H1 (cell line): ENCODE measurements at regions not wholly inside any gene's neighbourhood (a gene's known extent, or its start where the extent isn't known, plus 50 kb on each side); places are given as distances from the start of the nearest gene placed in this dataset.

ENCODE experiments used
- CTCF ChIA-PET: fragments of 300-600 bp; sonication (Branson Sonifier 250); formaldehyde crosslinking; loops from one replicate; lab custom pipeline; 2021; ENCODE audit not compliant: partially characterized antibody; lab: Charles Lee
- POLR2A ChIA-PET: fragments of 300-600 bp; sonication (Branson Sonifier 250); formaldehyde crosslinking; loops from one replicate; lab custom pipeline; 2021; ENCODE audit warnings: inconsistent platforms; ENCODE audit not compliant: partially characterized antibody; lab: Charles Lee
- DNase-seq, 2 experiments: peaks; one replicate each; pipeline versions ENCODE4 v3.0.0 to v3.0.0-alpha.2; 2010 to 2022; ENCODE audit warnings: low spot score in 2 of 2, low read depth in 1 of 2, mixed read lengths in 1 of 2
- FAIRE-seq: peaks from 2 replicates; lab custom pipeline; 2011; peaks lifted over from hg19 to GRCh38; lab: Jason Lieb, UNC
- H2AFZ ChIP-seq: 2 replicates; pipeline ENCODE4 v1.8.1; 2012; ENCODE audit warnings: low read length, inconsistent platforms
- H2AK5ac ChIP-seq: 2 replicates; pipeline ENCODE4 v1.6.1; 2013; ENCODE audit warnings: low read depth, low read length
- H2BK120ac ChIP-seq: replicated peaks from 2 replicates; pipeline ENCODE3; 2013; ENCODE audit warnings: low read depth, low read length, inconsistent platforms
- H2BK12ac ChIP-seq: 2 replicates; pipeline ENCODE4 v1.6.1; 2013; ENCODE audit warnings: low read depth, low read length
- H2BK15ac ChIP-seq: 2 replicates; pipeline ENCODE4 v1.6.1; 2013; ENCODE audit warnings: low read length
- H2BK20ac ChIP-seq: 2 replicates; pipeline ENCODE4 v1.6.1; 2013; ENCODE audit warnings: low read length
- H2BK5ac ChIP-seq: 2 replicates; pipeline ENCODE4 v1.6.1; 2013; ENCODE audit warnings: low read depth, low read length
- H3K14ac ChIP-seq: 2 replicates; pipeline ENCODE4 v1.6.1; 2013; ENCODE audit warnings: inconsistent platforms; ENCODE audit not compliant: insufficient read length
- H3K18ac ChIP-seq: 2 replicates; pipeline ENCODE4 v1.6.1; 2013; ENCODE audit warnings: low read length; ENCODE audit errors: extremely low read depth
- H3K23ac ChIP-seq: 2 replicates; pipeline ENCODE4 v1.6.1; 2013; ENCODE audit warnings: inconsistent platforms; ENCODE audit not compliant: insufficient read length
- H3K23me2 ChIP-seq: 2 replicates; pipeline ENCODE4 v1.6.1; 2013; ENCODE audit warnings: low read depth, low read length
- H3K27ac ChIP-seq: 2 replicates; pipeline ENCODE4 v1.6.1; 2011; ENCODE audit warnings: low read depth, low read length, inconsistent platforms
- H3K27me3 ChIP-seq, 4 experiments: replicated peaks in 1 of 4; 1 replicate in 1 of 4; 2 replicates in 3 of 4; pipeline versions ENCODE4 v1.6.1 to v1.8.1; 2011 to 2013; ENCODE audit warnings: low read length in 3 of 4, mild to moderate bottlenecking in 3 of 4, inconsistent platforms in 2 of 4, mixed read lengths in 2 of 4, moderate library complexity in 1 of 4; ENCODE audit not compliant: control insufficient read depth in 3 of 4, insufficient read depth in 3 of 4; ENCODE audit errors: extremely low read depth in 1 of 4
- H3K36me3 ChIP-seq, 4 experiments: 2 replicates each; pipeline versions ENCODE4 v1.6.1 to v1.8.1; 2011 to 2013; ENCODE audit warnings: mild to moderate bottlenecking in 4 of 4, low read length in 3 of 4, moderate library complexity in 2 of 4, control low read depth in 1 of 4, inconsistent platforms in 1 of 4; ENCODE audit not compliant: insufficient read depth in 4 of 4, control insufficient read depth in 2 of 4
- H3K4ac ChIP-seq: replicated peaks from 2 replicates; pipeline ENCODE3; 2013; ENCODE audit warnings: low read length, low read depth, mixed read lengths, inconsistent platforms; ENCODE audit not compliant: insufficient read length
- H3K4me1 ChIP-seq, 4 experiments: replicated peaks in 1 of 4; 1 replicate in 1 of 4; 2 replicates in 3 of 4; pipeline versions ENCODE4 v1.6.1 to v1.8.1; 2011 to 2013; ENCODE audit warnings: low read length in 3 of 4, inconsistent platforms in 2 of 4, mixed read lengths in 1 of 4; ENCODE audit not compliant: insufficient read depth in 4 of 4, control insufficient read depth in 3 of 4
- H3K4me2 ChIP-seq, 2 experiments: 2 replicates each; pipeline versions ENCODE4 v1.6.1 to v1.8.1; 2011 to 2013; ENCODE audit warnings: low read depth in 2 of 2, low read length in 2 of 2, control low read depth in 1 of 2, inconsistent platforms in 1 of 2, mild to moderate bottlenecking in 1 of 2; ENCODE audit not compliant: insufficient read depth in 1 of 2
- H3K4me3 ChIP-seq, 4 experiments: fragments of 200-600, 300-600 bp in 1 of 4; sonication (generic), shearing (Covaris generic), sonication (Bioruptor Twin) in 1 of 4; 2 replicates each; pipeline versions ENCODE4 v1.5.1 to v1.8.1; 2011 to 2016; ENCODE audit warnings: low read length in 4 of 4, low read depth in 3 of 4, control low read depth in 2 of 4, inconsistent platforms in 2 of 4, mild to moderate bottlenecking in 2 of 4, mixed read lengths in 1 of 4, moderate library complexity in 1 of 4; ENCODE audit not compliant: insufficient read depth in 2 of 4; ENCODE audit errors: extremely low read depth in 1 of 4
- H3K56ac ChIP-seq: replicated peaks from 2 replicates; pipeline ENCODE3; 2013; ENCODE audit warnings: low read depth, mild to moderate bottlenecking, mixed read lengths, low read length, inconsistent platforms; ENCODE audit not compliant: insufficient read length
- H3K79me1 ChIP-seq: 2 replicates; pipeline ENCODE4 v1.6.1; 2013; ENCODE audit warnings: low read depth, low read length, control low read depth
- H3K79me2 ChIP-seq, 2 experiments: 2 replicates each; pipeline versions ENCODE4 v1.6.1 to v1.8.1; 2012 to 2013; ENCODE audit warnings: low read length in 2 of 2, mild to moderate bottlenecking in 2 of 2, inconsistent platforms in 1 of 2; ENCODE audit not compliant: insufficient read depth in 2 of 2, control insufficient read depth in 1 of 2
- H3K9ac ChIP-seq, 4 experiments: replicated peaks in 1 of 4; 1 replicate in 1 of 4; 2 replicates in 3 of 4; pipeline versions ENCODE4 v1.6.1 to v1.8.1; 2011 to 2013; ENCODE audit warnings: low read depth in 3 of 4, low read length in 3 of 4, control low read depth in 2 of 4, mild to moderate bottlenecking in 2 of 4, moderate library complexity in 2 of 4, inconsistent platforms in 1 of 4; ENCODE audit errors: extremely low read depth in 1 of 4
- H3K9me3 ChIP-seq, 2 experiments: 2 replicates each; pipeline versions ENCODE4 v1.6.1 to v1.8.1; 2012 to 2013; ENCODE audit warnings: mild to moderate bottlenecking in 2 of 2, moderate library complexity in 2 of 2, control low read depth in 1 of 2, inconsistent platforms in 1 of 2, low read depth in 1 of 2, low read length in 1 of 2, mixed read lengths in 1 of 2; ENCODE audit not compliant: insufficient read depth in 2 of 2
- H4K20me1 ChIP-seq, 2 experiments: replicated peaks in 1 of 2; 2 replicates each; pipeline versions ENCODE3 to v1.8.1; 2011 to 2013; ENCODE audit warnings: inconsistent platforms in 2 of 2, low read length in 2 of 2, mild to moderate bottlenecking in 1 of 2; ENCODE audit not compliant: insufficient read depth in 2 of 2, control insufficient read depth in 1 of 2
- H4K5ac ChIP-seq: 2 replicates; pipeline ENCODE4 v1.6.1; 2013; ENCODE audit warnings: low read length, low read depth, mixed read lengths, inconsistent platforms; ENCODE audit not compliant: insufficient read length
- H4K8ac ChIP-seq: 2 replicates; pipeline ENCODE4 v1.8.0; 2013; ENCODE audit warnings: mild to moderate bottlenecking, moderate library complexity, low read length, inconsistent platforms; ENCODE audit not compliant: insufficient read depth; ENCODE audit errors: extremely low read depth
- H4K91ac ChIP-seq: replicated peaks from 2 replicates; pipeline ENCODE3; 2013; ENCODE audit warnings: low read length, mixed read lengths, inconsistent platforms; ENCODE audit not compliant: insufficient read length
- E2F6 ChIP-seq: IDR thresholded peaks from 2 replicates; pipeline ENCODE4 v1.6.1; 2012; ENCODE audit warnings: inconsistent platforms
- NANOG ChIP-seq: IDR thresholded peaks from 2 replicates; pipeline ENCODE4 v1.6.1; 2011; ENCODE audit warnings: low read length, low read depth, mild to moderate bottlenecking, inconsistent platforms; ENCODE audit not compliant: insufficient read depth, poor library complexity, severe bottlenecking
- WGBS, 2 experiments: shearing (Covaris generic) in 1 of 2; methylation state at CpG; one replicate each; pipeline versions ENCODE4 v1.1.6 to v1.1.7; 2013 to 2015; ENCODE audit warnings: low lambda C conversion rate in 2 of 2, mixed read lengths in 2 of 2, inconsistent platforms in 1 of 2, low coverage in 1 of 2, missing lambda C conversion rate in 1 of 2; ENCODE audit not compliant: insufficient replicate concordance in 2 of 2, insufficient coverage in 1 of 2, insufficient read length in 1 of 2; ENCODE audit errors: extremely low coverage in 1 of 2, missing lambda C conversion rate in 1 of 2; 5-methylcytosine and 5-hydroxymethylcytosine counted together

GRCh38 chr7:119916501-119916900, 356.5 kb upstream of the KCND2 start:
- H2BK120ac ChIP-seq: no peak overlapping the region
- H3K27ac ChIP-seq: no peak overlapping the region
- H4K20me1 ChIP-seq: no peaks in the 10 kb centered on the region
- CTCF ChIA-PET: no interaction called here
- WGBS, 2 experiments: 70% methylated on average over 1 of the region's 1 CpG; no CpG with 5 or more reads in 1 of the 2 experiments
- H2BK15ac ChIP-seq: no peak overlapping the region
- H3K56ac ChIP-seq: no peak overlapping the region
- H2AK5ac ChIP-seq: no peak overlapping the region
- H3K23me2 ChIP-seq: no peaks in the 10 kb centered on the region; the same call in 1 of the 2 replicates
- H3K4me2 ChIP-seq: no peak overlapping the region
- no peak overlapping the region for H3K18ac ChIP-seq
- FAIRE-seq (no peak), DNase-seq (no peak)
- H4K5ac ChIP-seq: no peak overlapping the region
- H3K79me2 ChIP-seq: no peaks in the 10 kb centered on the region
- H3K14ac ChIP-seq: no peak overlapping the region
- H2AFZ ChIP-seq: no peak overlapping the region
- H3K9me3 ChIP-seq: no peaks in the 10 kb centered on the region
- no peak overlapping the region for H3K4ac ChIP-seq
- no peaks in the 10 kb centered on the region for H3K36me3 ChIP-seq
- no peaks in the 10 kb centered on the region for H3K4me1 ChIP-seq
- no peaks in the 10 kb centered on the region for H3K27me3 ChIP-seq
- no peaks in the 10 kb centered on the region for H3K79me1 ChIP-seq
- no peak overlapping the region for H4K91ac ChIP-seq
- no peak overlapping the region for H3K23ac ChIP-seq
- H4K8ac ChIP-seq: no peak overlapping the region
- H2BK20ac ChIP-seq: no peak overlapping the region
- H3K9ac ChIP-seq: no peak overlapping the region
- POLR2A ChIA-PET: no interaction called here
- H3K4me3 ChIP-seq: no peak overlapping the region
- no peak overlapping the region for H2BK12ac ChIP-seq
- H2BK5ac ChIP-seq: no peak overlapping the region
- no peak for TF ChIP-seq E2F6
- no peak for TF ChIP-seq NANOG
